ENCODE measurements at regions not wholly inside any gene's neighbourhood (a gene's known extent, or its start where the extent isn't known, plus 50 kb on each side); places are given as distances from the start of the nearest gene placed in this dataset.

DNA sequence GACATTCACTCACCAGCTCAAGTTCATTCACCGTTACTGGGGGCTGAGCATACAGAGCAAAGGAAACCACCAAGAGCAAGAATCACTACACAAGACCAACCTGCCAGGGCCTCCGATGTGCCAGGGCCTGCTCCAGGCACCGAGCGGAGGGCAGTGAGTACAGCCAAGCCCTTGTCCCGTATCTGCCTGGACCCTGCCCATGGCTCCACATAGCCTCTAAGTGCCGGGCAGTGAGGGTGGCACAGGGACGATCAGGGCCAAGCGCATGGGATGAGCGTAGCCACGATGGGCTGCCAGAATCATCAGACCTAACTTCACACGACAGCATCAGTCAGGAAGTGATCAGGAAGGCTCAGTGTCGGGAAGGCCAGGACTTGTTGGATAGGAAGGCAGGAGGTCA, 199.6 kb downstream of the BCL11B start:
- no peak for TF ChIP-seq Cebpa-rat (IDR thresholded peaks at IDR 0.05)
- Histone ChIP-seq H3K36me3 (no peaks in the 10 kb centered on the region), H3K4me2 (no peak overlapping the region), H3K9me3 (peaks cover 9% of the 10 kb centered on the region; the same call in 1 of the 2 replicates), H3K27ac (no peak overlapping the region), H3K9ac (no peak overlapping the region), H3K27me3 (no peaks in the 10 kb centered on the region), H4K20me1 (no peaks in the 10 kb centered on the region), H3K4me1 (no peaks in the 10 kb centered on the region), H3K4me3 (no peak overlapping the region)

DNA sequence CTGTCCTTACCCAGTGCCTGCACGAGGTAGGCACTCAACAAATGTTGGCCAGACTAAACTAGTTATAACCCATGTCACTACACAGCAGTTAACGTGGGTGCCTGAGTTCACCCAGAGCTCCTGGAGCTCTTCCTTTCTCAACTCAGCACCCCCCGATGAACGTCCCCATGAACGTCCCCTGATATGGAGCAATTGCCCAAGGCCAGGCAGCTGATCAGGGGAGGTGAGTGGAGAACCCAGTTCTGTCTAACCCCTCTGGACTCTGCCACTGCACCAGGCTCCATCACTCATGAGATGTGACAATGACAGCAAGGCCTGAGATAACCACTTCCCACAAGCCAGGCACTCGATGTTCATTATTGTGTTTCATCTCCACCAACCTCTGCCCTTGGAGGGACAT, 199.0 kb downstream of the BCL11B start:
- H3K36me3 ChIP-seq = no peaks in the 10 kb centered on the region
- H3K27ac ChIP-seq = no peak overlapping the region
- no peaks in the 10 kb centered on the region for H3K27me3 ChIP-seq
- no peak overlapping the region for H3K4me3 ChIP-seq
- no peak overlapping the region for H3K9ac ChIP-seq
- TF ChIP-seq Cebpa-rat (IDR thresholded peaks at IDR 0.05) = no peak
- no peaks in the 10 kb centered on the region for H3K4me1 ChIP-seq
- no peaks in the 10 kb centered on the region for H4K20me1 ChIP-seq
- no peak overlapping the region for H3K4me2 ChIP-seq
- H3K9me3 ChIP-seq = peaks cover 9% of the 10 kb centered on the region; the same call in 1 of the 2 replicates

DNA sequence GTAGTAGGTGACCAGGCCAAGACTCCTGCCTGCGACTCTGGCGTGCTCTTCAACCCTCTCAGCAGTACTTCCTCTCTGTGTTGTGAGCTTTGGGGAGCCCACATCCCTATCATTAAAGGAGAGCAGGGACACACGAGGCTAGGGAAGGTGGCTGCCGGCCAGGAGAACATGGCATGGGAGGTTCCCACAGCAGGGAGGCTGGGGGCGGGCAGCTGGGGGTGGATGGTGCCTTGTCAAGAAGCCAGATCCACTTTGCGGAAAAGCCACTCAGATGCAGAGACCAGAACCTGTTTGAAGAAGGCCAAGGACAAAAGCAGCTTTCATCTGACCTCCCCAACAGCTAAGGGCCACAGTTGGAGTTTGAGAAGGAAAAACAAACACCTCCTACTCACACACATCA, 198.6 kb downstream of the BCL11B start:
- Histone ChIP-seq H3K4me2 (no peak overlapping the region), H3K9ac (no peak overlapping the region), H3K27ac (no peak overlapping the region), H4K20me1 (no peaks in the 10 kb centered on the region), H3K36me3 (no peaks in the 10 kb centered on the region), H3K4me3 (no peak overlapping the region), H3K27me3 (no peaks in the 10 kb centered on the region), H3K9me3 (peaks cover 9% of the 10 kb centered on the region; the same call in 1 of the 2 replicates), H3K4me1 (no peaks in the 10 kb centered on the region)
- no peak for TF ChIP-seq Cebpa-rat (IDR thresholded peaks at IDR 0.05)

DNA sequence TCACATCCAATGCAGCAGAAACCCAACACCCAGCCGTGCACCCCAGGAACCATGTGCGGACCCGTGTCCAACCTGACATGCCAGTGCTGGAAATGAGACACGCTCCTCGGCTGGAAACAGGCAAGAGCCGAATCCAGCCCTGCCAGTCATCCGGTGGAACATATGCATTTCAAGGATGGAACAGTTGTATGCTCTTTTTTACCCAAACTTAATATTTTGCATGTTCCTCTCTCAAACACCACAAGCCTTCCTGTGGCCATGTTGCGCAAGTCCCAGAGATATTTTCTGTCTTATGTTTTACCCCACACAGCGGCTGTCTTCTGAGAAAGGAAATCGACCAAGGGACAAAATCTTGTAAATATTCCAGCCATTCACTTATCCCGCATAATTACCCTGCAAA, 196.9 kb downstream of the BCL11B start:
- H3K9ac ChIP-seq = no peak overlapping the region
- H3K27me3 ChIP-seq = no peaks in the 10 kb centered on the region
- H3K4me2 ChIP-seq = no peak overlapping the region
- no peak overlapping the region for H3K27ac ChIP-seq
- peaks cover 12% of the 10 kb centered on the region; the same call in 1 of the 2 replicates for H3K9me3 ChIP-seq
- no peaks in the 10 kb centered on the region for H3K36me3 ChIP-seq
- no peaks in the 10 kb centered on the region for H4K20me1 ChIP-seq
- H3K4me3 ChIP-seq = no peak overlapping the region
- H3K4me1 ChIP-seq = no peaks in the 10 kb centered on the region
- TF ChIP-seq Cebpa-rat (IDR thresholded peaks at IDR 0.05) = peak; percentile 61; the same call in 1 of the 2 replicates

DNA sequence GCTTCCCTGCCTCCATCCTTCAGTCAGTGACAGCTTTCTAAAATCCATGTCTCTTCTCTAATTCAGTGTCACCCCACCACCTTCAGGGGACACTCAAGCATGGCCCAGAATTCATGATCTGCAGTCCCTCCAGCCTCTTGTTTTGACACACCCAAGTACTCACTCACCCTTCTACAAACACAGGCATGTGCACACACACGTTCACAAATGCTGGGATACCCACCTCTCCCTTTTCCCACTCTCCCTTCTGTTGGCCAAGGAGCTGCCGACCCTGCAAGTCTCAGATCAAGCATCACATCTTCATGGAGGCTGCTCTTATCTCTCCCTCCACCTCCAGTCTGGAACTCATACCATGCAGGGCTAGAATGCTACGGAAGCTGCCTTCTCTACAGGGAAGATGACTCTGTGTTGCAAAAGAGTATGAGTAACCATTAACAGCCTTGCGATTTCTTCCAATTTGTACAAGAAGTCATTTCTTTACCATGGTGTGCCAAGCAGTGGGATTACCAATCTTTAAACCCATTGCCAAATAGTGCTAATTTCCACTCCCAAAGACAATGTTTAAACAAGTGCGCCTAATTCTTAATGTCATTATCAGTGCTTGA, 196.1 kb downstream of the BCL11B start:
- Histone ChIP-seq H4K20me1 (no peaks in the 10 kb centered on the region), H3K4me3 (no peak overlapping the region), H3K27ac (no peak overlapping the region), H3K4me1 (no peaks in the 10 kb centered on the region), H3K9ac (no peak overlapping the region), H3K4me2 (no peak overlapping the region), H3K36me3 (no peaks in the 10 kb centered on the region), H3K27me3 (no peaks in the 10 kb centered on the region), H3K9me3 (peaks cover 13% of the 10 kb centered on the region)
- TF ChIP-seq Cebpa-rat (IDR thresholded peaks at IDR 0.05) = no peak

DNA sequence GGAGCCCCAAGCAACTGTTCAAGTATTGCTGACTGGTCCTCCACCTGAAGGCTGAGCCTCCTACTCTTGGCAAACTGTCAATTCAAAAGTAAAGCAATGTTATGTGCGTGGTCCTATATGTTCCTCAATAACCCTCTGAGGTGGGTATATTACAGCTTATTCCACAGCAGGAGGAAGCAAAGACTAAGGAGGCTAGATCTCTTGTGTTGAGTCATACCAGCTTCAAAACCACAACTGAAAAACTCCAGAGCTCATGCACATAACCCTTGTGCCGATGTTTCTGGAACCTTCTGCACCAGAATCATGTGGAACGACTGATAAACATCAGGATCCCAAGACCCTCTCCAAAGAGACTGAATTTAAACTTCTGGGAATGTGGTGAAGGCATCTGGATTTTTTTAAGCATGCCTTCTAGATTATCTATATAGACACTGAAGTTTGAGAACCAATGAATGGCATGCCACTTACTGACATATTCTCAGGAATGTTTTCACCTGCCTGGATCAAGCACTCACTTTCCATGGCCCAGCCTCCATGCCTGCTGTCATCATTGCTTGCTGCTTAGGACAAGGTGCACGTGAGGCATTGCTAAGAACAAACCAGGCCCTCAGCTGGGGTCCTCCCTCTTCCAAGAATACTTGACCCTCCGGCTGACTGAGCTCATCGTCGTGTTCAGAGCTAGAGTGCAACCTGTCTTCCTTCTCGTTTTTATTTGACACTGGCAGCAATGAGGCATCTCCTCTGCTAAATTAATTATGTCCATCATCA, 194.7 kb downstream of the BCL11B start:
- peaks cover 8% of the 10 kb centered on the region; the same call in 1 of the 2 replicates for H3K9me3 ChIP-seq
- no peak overlapping the region for H3K4me2 ChIP-seq
- no peaks in the 10 kb centered on the region for H3K4me1 ChIP-seq
- H3K27me3 ChIP-seq = no peaks in the 10 kb centered on the region
- no peaks in the 10 kb centered on the region for H3K36me3 ChIP-seq
- no peak overlapping the region for H3K4me3 ChIP-seq
- no peak for TF ChIP-seq Cebpa-rat (IDR thresholded peaks at IDR 0.05)
- no peak overlapping the region for H3K27ac ChIP-seq
- no peak overlapping the region for H3K9ac ChIP-seq
- H4K20me1 ChIP-seq = no peaks in the 10 kb centered on the region

DNA sequence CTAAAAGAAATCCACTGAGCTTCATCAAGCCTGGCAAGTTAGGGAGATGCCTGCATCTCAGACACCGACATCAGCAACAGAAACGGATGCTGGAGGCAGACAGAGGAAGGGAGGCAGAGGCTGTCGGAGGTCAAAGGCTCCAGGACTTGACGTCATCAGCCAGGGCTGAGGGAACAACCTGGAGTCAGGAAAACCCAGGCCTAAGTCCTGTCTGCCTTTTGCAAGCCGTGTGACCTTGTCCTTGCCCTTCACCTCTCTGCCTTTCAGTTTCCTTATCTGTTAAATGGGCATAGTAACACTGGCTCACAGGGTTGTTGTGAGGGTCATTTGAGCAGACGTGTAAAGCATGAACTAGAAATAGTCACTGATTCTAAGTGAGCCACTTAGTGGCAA, 194.2 kb downstream of the BCL11B start:
- TF ChIP-seq Cebpa-rat (IDR thresholded peaks at IDR 0.05) = no peak
- H3K27ac ChIP-seq = no peak overlapping the region
- no peaks in the 10 kb centered on the region for H3K4me1 ChIP-seq
- H4K20me1 ChIP-seq = no peaks in the 10 kb centered on the region
- H3K27me3 ChIP-seq = no peaks in the 10 kb centered on the region
- H3K36me3 ChIP-seq = no peaks in the 10 kb centered on the region
- no peak overlapping the region for H3K9ac ChIP-seq
- H3K9me3 ChIP-seq = peaks cover 8% of the 10 kb centered on the region; the same call in 1 of the 2 replicates
- H3K4me3 ChIP-seq = no peak overlapping the region
- no peak overlapping the region for H3K4me2 ChIP-seq

DNA sequence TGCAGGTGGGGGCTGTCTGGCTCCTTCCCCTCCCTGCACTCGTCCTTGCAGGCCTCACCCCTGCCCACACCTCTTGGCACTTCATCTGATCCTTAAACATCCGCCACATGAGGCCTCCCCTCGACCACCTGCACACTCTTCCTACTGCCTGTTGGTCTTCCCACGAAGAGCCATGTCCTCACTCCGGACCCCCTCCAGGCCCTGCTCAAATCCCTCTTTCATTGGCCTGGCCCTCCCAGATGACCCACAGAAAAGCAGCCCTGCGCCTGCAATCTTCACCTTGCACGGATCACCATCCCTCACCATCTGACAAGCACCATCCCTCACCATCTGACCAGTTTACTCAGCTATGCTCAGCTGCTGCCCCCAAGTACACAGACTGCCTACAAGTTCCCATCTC, 193.6 kb downstream of the BCL11B start:
- Histone ChIP-seq H3K4me1 (no peaks in the 10 kb centered on the region), H3K9me3 (peaks cover 13% of the 10 kb centered on the region), H3K9ac (no peak overlapping the region), H3K4me2 (no peak overlapping the region), H3K4me3 (no peak overlapping the region), H3K27ac (no peak overlapping the region), H3K36me3 (no peaks in the 10 kb centered on the region), H4K20me1 (no peaks in the 10 kb centered on the region), H3K27me3 (no peaks in the 10 kb centered on the region)
- no peak for TF ChIP-seq Cebpa-rat (IDR thresholded peaks at IDR 0.05)

DNA sequence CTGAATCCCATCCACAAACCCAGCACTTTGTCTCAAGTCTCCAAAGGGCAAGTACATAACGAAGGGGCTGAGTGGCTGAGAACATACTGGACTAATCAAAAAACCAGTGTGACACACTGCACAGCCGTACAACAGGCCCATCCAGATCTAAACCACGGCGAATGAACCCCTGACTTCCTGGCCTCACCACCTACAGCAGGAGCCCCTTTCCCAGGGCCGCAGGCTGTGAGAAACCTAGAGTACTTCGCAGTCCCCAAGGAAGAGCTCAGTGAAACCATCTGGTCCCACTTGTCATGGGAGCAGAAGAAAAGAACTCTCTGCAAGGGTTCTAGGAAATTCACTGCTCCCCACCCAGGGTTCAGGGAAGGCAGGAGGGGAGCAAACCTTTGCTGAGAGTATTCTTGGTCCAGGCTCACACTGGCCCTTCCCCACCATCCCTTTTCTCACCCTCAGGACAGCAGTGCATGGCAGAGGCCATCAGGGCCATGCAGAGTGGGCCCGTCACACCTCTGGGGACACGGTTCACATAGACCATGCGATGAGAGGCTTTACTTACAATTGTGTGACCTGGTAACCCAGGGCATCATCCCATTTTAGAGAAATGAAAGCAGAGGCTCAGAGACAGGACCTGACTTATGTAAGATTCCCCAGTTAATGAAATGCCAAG, 192.8 kb downstream of the BCL11B start:
- Histone ChIP-seq H3K27ac (no peak overlapping the region), H3K27me3 (no peaks in the 10 kb centered on the region), H3K9ac (no peak overlapping the region), H3K36me3 (no peaks in the 10 kb centered on the region), H3K4me1 (no peaks in the 10 kb centered on the region), H3K4me2 (no peak overlapping the region), H3K4me3 (no peak overlapping the region), H3K9me3 (peaks cover 21% of the 10 kb centered on the region), H4K20me1 (no peaks in the 10 kb centered on the region)
- no peak for TF ChIP-seq Cebpa-rat (IDR thresholded peaks at IDR 0.05)

DNA sequence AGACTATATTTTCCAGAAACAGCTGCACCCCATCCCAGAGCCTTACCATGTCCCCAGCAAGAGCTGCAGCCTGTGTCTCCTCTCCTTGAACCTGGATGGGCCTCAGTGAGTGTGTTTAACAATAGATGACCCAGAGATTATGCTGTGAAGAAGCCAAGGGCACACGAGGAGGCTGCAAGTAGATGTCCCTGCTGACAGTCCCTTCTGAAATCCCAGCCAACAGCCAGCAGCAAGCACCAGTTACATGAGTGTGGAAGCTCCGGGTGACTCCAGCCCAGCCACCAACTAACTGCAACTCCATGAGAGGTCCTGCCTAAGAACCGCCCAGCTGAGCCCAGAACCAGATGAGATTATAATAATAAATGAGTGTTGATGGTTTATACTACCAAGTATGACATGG, 191.7 kb downstream of the BCL11B start:
- Histone ChIP-seq H3K4me3 (no peak overlapping the region), H3K4me2 (no peak overlapping the region), H3K9me3 (peaks cover 23% of the 10 kb centered on the region), H3K9ac (no peak overlapping the region), H3K4me1 (no peaks in the 10 kb centered on the region), H3K27me3 (no peaks in the 10 kb centered on the region), H4K20me1 (no peaks in the 10 kb centered on the region), H3K36me3 (no peaks in the 10 kb centered on the region), H3K27ac (no peak overlapping the region)
- TF ChIP-seq Cebpa-rat (IDR thresholded peaks at IDR 0.05) = no peak

All from BLaER1 (cell line).